Right lobe of liver (tissue), 6 donors: ENCODE measurements at regions not wholly inside any gene's neighbourhood (a gene's known extent, or its start where the extent isn't known, plus 50 kb on each side); places are given as distances from the start of the nearest gene placed in this dataset.
"Not testable (repeated sequence)": the region's sequence is repeated elsewhere in the genome, so short reads cannot be mapped to it uniquely, and the experiment has no call there.

Experiments
- ATAC-seq, 4 donors: fragments of 200-7000 bp; cut with Tn5 transposase; one replicate each; pipeline ENCODE4 v1.9.1; 2020; ENCODE audit warnings: mild to moderate bottlenecking in 4 of 4, moderate library complexity in 4 of 4
- DNase-seq, 3 donors: peaks; one replicate each; pipeline ENCODE4 v3.0.0-alpha.2; 2020
- H3K27ac ChIP-seq, 3 donors: fragments of 200-600 bp; one replicate each; pipeline ENCODE4 v1.8.0; 2022
- H3K27me3 ChIP-seq, 2 donors: fragments of 200-600 bp; one replicate each; pipeline ENCODE4 v1.8.0; 2022
- H3K36me3 ChIP-seq, 4 donors: fragments of 200-600 bp; sonication (generic) in 1 of 4; one replicate each; pipeline versions ENCODE4 v1.5.1 to v1.8.0; 2017 to 2022; ENCODE audit warnings: control low read depth in 1 of 4
- H3K4me1 ChIP-seq, 4 donors: fragments of 200-600 bp; sonication (generic) in 1 of 4; one replicate each; pipeline versions ENCODE4 v1.5.1 to v1.8.0; 2017 to 2022; ENCODE audit warnings: control low read depth in 1 of 4
- H3K4me3 ChIP-seq, 3 donors: fragments of 200-600 bp; one replicate each; pipeline ENCODE4 v1.8.0; 2022
- H3K9me3 ChIP-seq, 4 donors: fragments of 200-600 bp; sonication (generic) in 1 of 4; one replicate each; pipeline versions ENCODE4 v1.5.1 to v1.8.0; 2017 to 2022; ENCODE audit warnings: control low read depth in 1 of 4
- CTCF ChIP-seq, 4 donors: fragments of 200-600 bp in 3 of 4; fragments of 450-650 bp in 1 of 4; IDR thresholded peaks; one replicate each; pipeline versions ENCODE4 v1.5.1 to v1.8.0; 2016 to 2022; ENCODE audit warnings: antibody characterized with exemption in 4 of 4, mild to moderate bottlenecking in 2 of 4
- POLR2A ChIP-seq: fragments of 450-650 bp; IDR thresholded peaks from one replicate; pipeline ENCODE4 v1.6.1; 2017; ENCODE audit warnings: antibody characterized with exemption, mild to moderate bottlenecking
- WGBS: methylation state at CpG from one replicate; pipeline ENCODE4 v1.1.6; 2018; ENCODE audit warnings: low coverage, low lambda C conversion rate; ENCODE audit not compliant: insufficient coverage; ENCODE audit errors: missing lambda C conversion rate; 5-methylcytosine and 5-hydroxymethylcytosine counted together
- intact Hi-C, 2 donors: fragments of 100-400 bp; cut with DNase I; formaldehyde crosslinking; loops; one replicate each; pipeline versions ENCODE4 v1.11.2 to v1.14.1; 2022
- donor health status: DM: no; HTN: yes; CAD: no.
- donor health status: DM: no; HTN: no; CAD: no.
- donor health status: DM: no; HTN: no; CAD: no.
- donor health status: DM: no; HTN: yes; CAD: no.
- donor health status: DM: no; HTN: yes; CAD: no.

DNA sequence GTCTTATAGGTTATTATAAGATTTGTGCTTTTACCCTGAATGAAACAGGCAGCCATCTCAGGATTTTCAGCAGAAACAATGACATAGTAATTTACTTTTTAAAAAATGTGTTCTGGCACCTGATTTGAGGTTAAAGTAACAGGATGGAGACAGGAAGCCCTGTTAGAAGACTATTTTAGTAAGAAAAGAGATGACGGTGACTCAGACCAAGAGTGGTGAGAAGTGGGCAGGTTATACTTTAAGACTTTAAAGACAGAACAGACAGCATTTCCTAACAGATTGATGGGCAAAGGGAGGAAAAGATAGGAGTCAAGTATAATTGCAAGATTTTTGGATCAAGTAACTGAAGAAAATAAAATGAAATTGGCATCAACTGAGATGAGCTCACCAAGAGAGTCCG is 436.8 kb upstream of the NR5A2 start:
- Histone ChIP-seq H3K36me3 (no peaks in the 10 kb centered on the region), H3K27me3 (no peaks in the 10 kb centered on the region), H3K4me1 (no peaks in the 10 kb centered on the region), H3K27ac (no peak overlapping the region), H3K9me3 (no peaks in the 10 kb centered on the region), H3K4me3 (no peak overlapping the region)
- no peak for DNase-seq
- TF ChIP-seq CTCF (IDR thresholded peaks at IDR 0.05) (no peak), POLR2A (no peak)
- WGBS: 37% methylated on average over 2 of the region's 2 CpGs
- intact Hi-C loops: no loop called here
- ATAC-seq: no peak

DNA sequence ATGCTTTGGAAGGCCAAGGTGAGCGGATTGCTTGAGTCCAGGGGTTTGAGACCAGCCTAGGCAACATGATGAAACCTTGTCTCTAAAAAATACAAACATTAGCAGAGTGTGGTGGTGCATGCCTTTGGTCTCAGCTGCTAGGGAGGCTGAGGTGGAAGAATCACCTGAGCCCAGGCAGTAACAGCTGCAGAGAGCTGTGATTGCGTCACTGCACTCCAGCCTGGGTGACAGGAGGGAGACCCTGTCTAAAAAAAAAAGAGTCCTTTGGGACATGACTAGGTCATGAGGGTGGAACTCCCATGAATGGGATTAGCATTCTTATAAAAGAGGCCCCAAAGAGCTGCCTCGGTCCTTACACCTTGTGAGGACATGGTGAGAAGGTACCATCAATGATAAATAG is 436.0 kb upstream of the NR5A2 start:
- Histone ChIP-seq H3K27ac (no peak overlapping the region), H3K27me3 (no peaks in the 10 kb centered on the region), H3K36me3 (no peaks in the 10 kb centered on the region), H3K4me3 (no peak overlapping the region), H3K9me3 (no peaks in the 10 kb centered on the region), H3K4me1 (no peaks in the 10 kb centered on the region)
- no peak for TF ChIP-seq CTCF (IDR thresholded peaks at IDR 0.05)
- no peak for TF ChIP-seq POLR2A
- no peak for DNase-seq
- ATAC-seq: no peak
- intact Hi-C loops: no loop called here
- WGBS: 80% methylated on average over 1 of the region's 3 CpGs

- intact Hi-C loops: no loop called here
- no peak for ATAC-seq
- 76% methylated on average over 6 of the region's 6 CpGs for WGBS
Measured at GRCh38 chr1:199593475-199593874, 434.0 kb upstream of the NR5A2 start.

DNA sequence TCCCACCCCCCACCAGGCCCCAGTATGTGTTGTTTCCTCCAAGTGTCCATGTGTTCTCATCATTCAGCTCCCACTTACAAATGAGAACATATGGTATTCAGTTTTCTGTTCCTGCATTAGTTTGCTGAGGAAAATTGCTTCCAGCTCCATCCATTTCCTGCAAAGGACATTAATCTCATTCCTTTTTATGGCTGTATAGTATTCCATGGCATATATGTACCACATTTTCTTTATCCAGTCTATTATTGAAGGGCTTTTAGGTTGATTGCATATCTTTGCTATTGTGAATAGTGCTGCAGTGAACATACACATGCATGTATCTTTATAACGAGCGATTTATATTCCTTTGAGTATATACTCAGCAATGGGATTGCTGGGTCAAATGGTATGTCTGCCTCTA is 431.1 kb upstream of the NR5A2 start:
- ATAC-seq, H3K36me3 ChIP-seq, H3K4me3 ChIP-seq, H3K27ac ChIP-seq, H3K27me3 ChIP-seq, intact Hi-C loops, DNase-seq, H3K4me1 ChIP-seq, H3K9me3 ChIP-seq: not testable (repeated sequence)
- 89% methylated on average over 2 of the region's 2 CpGs for WGBS

More at GRCh38 chr1:199593475-199593874, 434.0 kb upstream of the NR5A2 start:
- H3K27ac ChIP-seq: no peak overlapping the region
- no peaks in the 10 kb centered on the region for H3K36me3 ChIP-seq
- DNase-seq: no peak
- H3K27me3 ChIP-seq: no peaks in the 10 kb centered on the region
- H3K4me1 ChIP-seq: no peaks in the 10 kb centered on the region
- TF ChIP-seq POLR2A (no peak), CTCF (IDR thresholded peaks at IDR 0.05) (no peak)
- no peak overlapping the region for H3K4me3 ChIP-seq
- no peaks in the 10 kb centered on the region for H3K9me3 ChIP-seq

DNA sequence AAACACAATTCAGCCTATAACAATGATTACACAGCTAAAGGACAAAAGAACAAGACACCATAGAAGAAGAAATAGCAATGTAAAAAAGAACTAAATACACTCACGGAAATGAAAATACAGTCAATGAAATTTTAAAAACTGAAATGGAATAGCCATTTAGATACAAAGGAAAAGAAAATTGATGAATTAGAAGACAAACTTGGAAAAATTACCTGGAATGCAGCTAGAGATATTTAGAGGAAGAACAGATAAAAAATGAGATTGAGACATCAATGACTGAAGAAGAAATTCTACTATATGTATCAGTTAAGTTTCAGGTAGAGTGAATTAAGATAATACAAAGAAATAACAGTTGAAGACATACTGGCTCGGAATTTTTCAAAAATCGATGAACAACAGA is 430.4 kb upstream of the NR5A2 start:
- no peaks in the 10 kb centered on the region for H3K36me3 ChIP-seq
- no peak overlapping the region for H3K27ac ChIP-seq
- intact Hi-C loops: no loop called here
- DNase-seq (no peak), ATAC-seq (no peak)
- no peak overlapping the region for H3K4me3 ChIP-seq
- H3K4me1 ChIP-seq: no peaks in the 10 kb centered on the region
- H3K9me3 ChIP-seq: no peaks in the 10 kb centered on the region
- 58% methylated on average over 3 of the region's 3 CpGs for WGBS
- no peaks in the 10 kb centered on the region for H3K27me3 ChIP-seq
- TF ChIP-seq POLR2A: no peak
- no peak for TF ChIP-seq CTCF (IDR thresholded peaks at IDR 0.05)
